K562 (cell line): ENCODE measurements at regions not wholly inside any gene's neighbourhood (a gene's known extent, or its start where the extent isn't known, plus 50 kb on each side); places are given as distances from the start of the nearest gene placed in this dataset.

Experiments
- ATAC-seq: fragments of 200-7000 bp; cut with Tn5 transposase; 3 replicates; pipeline ENCODE4 v1.9.1; 2020; ENCODE audit warnings: moderate library complexity
- BruUV-seq: library from RNA; stranded (reverse); fragments of 400-500 nt; replicated peaks from 2 replicates; lab custom pipeline; 2021; lab: Mats Ljungman, UMichigan
- CTCF ChIA-PET: fragments of 300-600 bp; formaldehyde crosslinking; extraction: SDS; loops from one replicate; lab custom pipeline; 2021; ENCODE audit warnings: low intra/inter-chr PET ratio; lab: Yijun Ruan, JAX
- POLR2A ChIA-PET: fragments of 300-600, 350-650 bp; sonication (Branson Sonifier 250); formaldehyde crosslinking; extraction: SDS; loops from one replicate; lab custom pipeline; 2021; ENCODE audit warnings: antibody characterized with exemption, inconsistent platforms; lab: Yijun Ruan, JAX
- DNase-seq, 4 experiments: peaks; one replicate each; pipeline versions ENCODE4 v3.0.0 to v3.0.0-alpha.2; 2011 to 2018; ENCODE audit warnings: low spot score in 3 of 4, mixed read lengths in 3 of 4; ENCODE audit errors: extremely low read depth in 1 of 4
- FAIRE-seq: peaks from 2 replicates; lab custom pipeline; 2011; peaks lifted over from hg19 to GRCh38; lab: Jason Lieb, UNC
- H2AFZ ChIP-seq: 2 replicates; pipeline ENCODE4 v1.6.0; 2011; ENCODE audit warnings: low read depth, low read length, control low read depth, inconsistent platforms
- H3K27ac ChIP-seq: fragments of 200-600 bp; 3 replicates; pipeline ENCODE4 v1.8.0; 2011; ENCODE audit warnings: low read depth, mild to moderate bottlenecking, control low read depth, inconsistent platforms, low read length, moderate library complexity, mixed read lengths; ENCODE audit errors: extremely low read depth
- H3K27me3 ChIP-seq, 2 experiments: fragments of 300-600 bp in 1 of 2; 2 replicates in 1 of 2; 3 replicates in 1 of 2; pipeline versions ENCODE4 v1.6.0 to v1.8.0; 2011; ENCODE audit warnings: inconsistent platforms in 2 of 2, low read length in 2 of 2, mild to moderate bottlenecking in 1 of 2, mixed read lengths in 1 of 2, moderate library complexity in 1 of 2; ENCODE audit not compliant: control insufficient read depth in 2 of 2, insufficient read depth in 2 of 2
- H3K36me3 ChIP-seq: fragments of 300-600 bp; 3 replicates; pipeline ENCODE4 v1.8.0; 2011; ENCODE audit warnings: mild to moderate bottlenecking, low read length, inconsistent platforms; ENCODE audit not compliant: control insufficient read depth, insufficient read depth
- H3K4me1 ChIP-seq, 2 experiments: fragments of 200-600 bp in 1 of 2; replicated peaks in 1 of 2; 2 replicates in 1 of 2; 3 replicates in 1 of 2; pipeline versions ENCODE4 v1.5.1 to v1.8.0; 2011; ENCODE audit warnings: inconsistent platforms in 2 of 2, low read length in 2 of 2, mild to moderate bottlenecking in 1 of 2, mixed read lengths in 1 of 2, moderate library complexity in 1 of 2; ENCODE audit not compliant: control insufficient read depth in 2 of 2, insufficient read depth in 2 of 2
- H3K4me2 ChIP-seq: 2 replicates; pipeline ENCODE4 v1.6.1; 2011; ENCODE audit warnings: low read length, control low read depth, inconsistent platforms, mixed read lengths; ENCODE audit not compliant: insufficient read depth
- H3K4me3 ChIP-seq: fragments of 200-600 bp; sonication (generic), shearing (Covaris generic); 2 replicates; pipeline ENCODE4 v1.5.1; 2016; ENCODE audit warnings: control low read depth, inconsistent platforms
- H3K79me2 ChIP-seq: fragments of 200-600 bp; 3 replicates; pipeline ENCODE4 v1.8.0; 2011; ENCODE audit warnings: low read length, inconsistent platforms; ENCODE audit not compliant: control insufficient read depth, insufficient read depth
- H3K9ac ChIP-seq, 2 experiments: 2 replicates each; pipeline versions ENCODE4 v1.6.0 to v1.6.1; 2011; ENCODE audit warnings: low read depth in 2 of 2, low read length in 2 of 2, control low read depth in 1 of 2, inconsistent platforms in 1 of 2, mild to moderate bottlenecking in 1 of 2, mixed read lengths in 1 of 2; ENCODE audit not compliant: insufficient read depth in 1 of 2
- H3K9me1 ChIP-seq: one replicate; pipeline ENCODE4 v1.6.0; 2011; ENCODE audit warnings: inconsistent platforms, mild to moderate bottlenecking, low read length, moderate library complexity; ENCODE audit not compliant: control insufficient read depth, insufficient read depth
- H3K9me3 ChIP-seq: replicated peaks from 2 replicates; pipeline ENCODE4 v1.5.1; 2011; ENCODE audit warnings: low read depth, low read length, inconsistent platforms; ENCODE audit not compliant: control insufficient read depth, insufficient read depth
- H4K20me1 ChIP-seq: replicated peaks from 2 replicates; pipeline ENCODE4 v1.6.1; 2011; ENCODE audit warnings: low read length, inconsistent platforms, mixed read lengths; ENCODE audit not compliant: control insufficient read depth, insufficient read depth
- C11orf30 ChIP-seq: fragments of 450-650 bp; IDR thresholded peaks from 2 replicates; pipeline ENCODE4 v1.6.1; 2016; ENCODE audit warnings: low read depth, mild to moderate bottlenecking
- DACH1 ChIP-seq: fragments of 450-650 bp; IDR thresholded peaks from 2 replicates; pipeline ENCODE4 v1.6.1; 2018; ENCODE audit not compliant: partially characterized antibody
- FOXP1 ChIP-seq: sonication (generic); formaldehyde crosslinking; IDR thresholded peaks from 2 replicates; pipeline ENCODE4 v1.8.0; 2022; ENCODE audit warnings: mild to moderate bottlenecking, missing genetic modification reagents
- KAT7 ChIP-seq: sonication (generic); formaldehyde crosslinking; IDR thresholded peaks from 2 replicates; pipeline ENCODE4 v1.8.0; 2022; ENCODE audit warnings: missing genetic modification reagents, mild to moderate bottlenecking, borderline replicate concordance
- MCM5 ChIP-seq: fragments of 450-650 bp; IDR thresholded peaks from 2 replicates; pipeline ENCODE4 v1.6.1; 2016; ENCODE audit warnings: low read depth
- SMARCE1 ChIP-seq: fragments of 450-650 bp; IDR thresholded peaks from 2 replicates; pipeline ENCODE4 v1.7.1; 2016; ENCODE audit warnings: mild to moderate bottlenecking
- SREBF2 ChIP-seq: sonication (generic); formaldehyde crosslinking; IDR thresholded peaks from 2 replicates; pipeline ENCODE4 v1.4.0; 2020; ENCODE audit warnings: mild to moderate bottlenecking, missing genetic modification reagents
- STAT5B ChIP-seq: fragments of 250-450 bp; sonication (Bioruptor Pico); IDR thresholded peaks from 2 replicates; pipeline ENCODE4 v1.8.0; 2021; ENCODE audit warnings: mild to moderate bottlenecking, inconsistent platforms
- ZNF165 ChIP-seq: fragments of 250-450 bp; sonication (Bioruptor Pico); IDR thresholded peaks from 2 replicates; pipeline ENCODE4 v1.4.0; 2020; ENCODE audit warnings: borderline replicate concordance
- ZNF174 ChIP-seq: fragments of 250-450 bp; sonication (Bioruptor Pico); IDR thresholded peaks from 2 replicates; pipeline ENCODE4 v1.4.0; 2020; ENCODE audit warnings: mild to moderate bottlenecking
- ZNF589 ChIP-seq: fragments of 200-800 bp; sonication (Bioruptor generic); IDR thresholded peaks from 2 replicates; pipeline ENCODE4 v1.6.1; 2016; ENCODE audit warnings: low read depth, missing genetic modification characterization, missing compliant biosample characterization
- WGBS: fragments of 100-300 bp; shearing (Covaris generic); methylation state at CpG from one replicate; pipeline ENCODE4 v1.1.6; 2016; ENCODE audit warnings: low coverage, mixed read lengths; ENCODE audit not compliant: insufficient coverage; ENCODE audit errors: missing lambda C conversion rate; 5-methylcytosine and 5-hydroxymethylcytosine counted together
- in situ Hi-C: fragments of 300-500 bp; cut with MboI; formaldehyde crosslinking; loops from 4 replicates; pipeline ENCODE4 v1.15.0; 2018; ENCODE audit warnings: inconsistent platforms, mixed read lengths
- intact Hi-C: fragments of 100-400 bp; cut with micrococcal nuclease; formaldehyde crosslinking; loops from 2 replicates; pipeline ENCODE4 v1.14.2; 2022
- TF ChIP-seq, protein P1 (sequence below): sonication (generic); formaldehyde crosslinking; IDR thresholded peaks from 2 replicates; pipeline ENCODE4 v1.8.0; 2022; ENCODE audit warnings: mild to moderate bottlenecking, missing genetic modification reagents, borderline replicate concordance
- TF ChIP-seq, protein P2 (sequence below): fragments of 450-650 bp; formaldehyde crosslinking; IDR thresholded peaks from 2 replicates; pipeline ENCODE4 v1.4.0; 2020; ENCODE audit warnings: mild to moderate bottlenecking, moderate library complexity
- TF ChIP-seq, protein P3 (sequence below): fragments of 200-400 bp; formaldehyde crosslinking; IDR thresholded peaks from 2 replicates; pipeline ENCODE4 v1.6.1; 2017; ENCODE audit warnings: mild to moderate bottlenecking, low read depth, low read length, moderate library complexity
- TF ChIP-seq, protein P4 (sequence below): conservative IDR thresholded peaks from 2 replicates; pipeline ENCODE4 v1.6.1; 2011; ENCODE audit warnings: low read depth, mild to moderate bottlenecking, low read length; ENCODE audit not compliant: control insufficient read depth

DNA sequence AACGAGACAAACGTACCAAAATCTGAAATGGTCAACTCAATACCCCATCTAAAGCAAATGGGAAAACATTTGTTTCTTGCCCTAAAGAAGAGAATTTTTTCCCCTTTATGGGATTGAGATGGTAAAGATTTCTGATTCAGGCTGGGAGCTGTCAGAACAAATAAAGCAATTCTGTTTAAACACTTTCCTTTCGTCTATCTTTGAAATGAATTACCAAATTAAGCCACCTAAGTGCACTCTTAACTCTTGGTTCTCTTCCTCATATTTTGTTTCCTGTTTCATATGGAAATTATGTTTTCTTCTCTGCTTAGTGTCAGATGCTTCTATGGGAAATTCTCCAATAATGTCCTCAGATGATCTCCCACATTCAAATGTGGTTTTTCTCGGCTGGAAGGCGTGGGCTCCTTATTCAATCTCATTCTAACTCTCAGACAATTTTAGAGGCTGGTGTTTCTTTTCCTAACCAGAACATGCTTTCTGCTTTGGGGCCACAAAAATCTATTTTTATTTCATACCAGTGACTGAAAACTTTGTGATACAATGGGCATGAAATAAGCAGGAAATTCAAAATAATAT, 50.3 kb upstream of the HPF1 start:
- no peaks in the 10 kb centered on the region for H3K9me1 ChIP-seq
- H3K9me3 ChIP-seq: no peaks in the 10 kb centered on the region
- CTCF ChIA-PET: no interaction called here
- in situ Hi-C loops: loop anchor here (5.0 kb wide), 1 partner anchor 234 kb away; no protein-coding TSS in a partner anchor
- FAIRE-seq (no peak), ATAC-seq (no peak)
- H3K27ac ChIP-seq: no peak overlapping the region
- no peaks in the 10 kb centered on the region for H3K36me3 ChIP-seq
- H4K20me1 ChIP-seq: no peaks in the 10 kb centered on the region
- H2AFZ ChIP-seq: no peak overlapping the region
- intact Hi-C loops: no loop called here
- H3K4me2 ChIP-seq: no peak overlapping the region
- H3K79me2 ChIP-seq: no peaks in the 10 kb centered on the region
- no peak overlapping the region for H3K9ac ChIP-seq
- BruUV-seq: no TSS peak
- POLR2A ChIA-PET: no interaction called here
- H3K27me3 ChIP-seq: no peaks in the 10 kb centered on the region
- WGBS: 0% methylated on average over 5 of the region's 5 CpGs
- H3K4me3 ChIP-seq: no peak overlapping the region
- TF ChIP-seq ZNF165 (CRISPR knock-in tag): no peak
- no peak for TF ChIP-seq ZNF174
- TF ChIP-seq STAT5B (CRISPR knock-in tag): no peak
- no peak for TF ChIP-seq KAT7 (CRISPR knock-in tag)
- TF ChIP-seq C11orf30: no peak
- TF ChIP-seq ZNF589 (CRISPR knock-in tag): no peak
- TF ChIP-seq FOXP1 (CRISPR knock-in tag): no peak
- TF ChIP-seq DACH1: no peak
- TF ChIP-seq, protein P1, sequence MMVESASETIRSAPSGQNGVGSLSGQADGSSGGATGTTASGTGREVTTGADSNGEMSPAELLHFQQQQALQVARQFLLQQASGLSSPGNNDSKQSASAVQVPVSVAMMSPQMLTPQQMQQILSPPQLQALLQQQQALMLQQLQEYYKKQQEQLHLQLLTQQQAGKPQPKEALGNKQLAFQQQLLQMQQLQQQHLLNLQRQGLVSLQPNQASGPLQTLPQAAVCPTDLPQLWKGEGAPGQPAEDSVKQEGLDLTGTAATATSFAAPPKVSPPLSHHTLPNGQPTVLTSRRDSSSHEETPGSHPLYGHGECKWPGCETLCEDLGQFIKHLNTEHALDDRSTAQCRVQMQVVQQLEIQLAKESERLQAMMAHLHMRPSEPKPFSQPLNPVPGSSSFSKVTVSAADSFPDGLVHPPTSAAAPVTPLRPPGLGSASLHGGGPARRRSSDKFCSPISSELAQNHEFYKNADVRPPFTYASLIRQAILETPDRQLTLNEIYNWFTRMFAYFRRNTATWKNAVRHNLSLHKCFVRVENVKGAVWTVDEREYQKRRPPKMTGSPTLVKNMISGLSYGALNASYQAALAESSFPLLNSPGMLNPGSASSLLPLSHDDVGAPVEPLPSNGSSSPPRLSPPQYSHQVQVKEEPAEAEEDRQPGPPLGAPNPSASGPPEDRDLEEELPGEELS (CRISPR knock-in tag): no peak
- TF ChIP-seq, protein P2, sequence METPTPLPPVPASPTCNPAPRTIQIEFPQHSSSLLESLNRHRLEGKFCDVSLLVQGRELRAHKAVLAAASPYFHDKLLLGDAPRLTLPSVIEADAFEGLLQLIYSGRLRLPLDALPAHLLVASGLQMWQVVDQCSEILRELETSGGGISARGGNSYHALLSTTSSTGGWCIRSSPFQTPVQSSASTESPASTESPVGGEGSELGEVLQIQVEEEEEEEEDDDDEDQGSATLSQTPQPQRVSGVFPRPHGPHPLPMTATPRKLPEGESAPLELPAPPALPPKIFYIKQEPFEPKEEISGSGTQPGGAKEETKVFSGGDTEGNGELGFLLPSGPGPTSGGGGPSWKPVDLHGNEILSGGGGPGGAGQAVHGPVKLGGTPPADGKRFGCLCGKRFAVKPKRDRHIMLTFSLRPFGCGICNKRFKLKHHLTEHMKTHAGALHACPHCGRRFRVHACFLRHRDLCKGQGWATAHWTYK (CRISPR knock-in tag): no peak
- TF ChIP-seq SMARCE1: no peak
- TF ChIP-seq MCM5: no peak
- no peak for TF ChIP-seq SREBF2 (CRISPR knock-in tag)
- TF ChIP-seq, protein P3, sequence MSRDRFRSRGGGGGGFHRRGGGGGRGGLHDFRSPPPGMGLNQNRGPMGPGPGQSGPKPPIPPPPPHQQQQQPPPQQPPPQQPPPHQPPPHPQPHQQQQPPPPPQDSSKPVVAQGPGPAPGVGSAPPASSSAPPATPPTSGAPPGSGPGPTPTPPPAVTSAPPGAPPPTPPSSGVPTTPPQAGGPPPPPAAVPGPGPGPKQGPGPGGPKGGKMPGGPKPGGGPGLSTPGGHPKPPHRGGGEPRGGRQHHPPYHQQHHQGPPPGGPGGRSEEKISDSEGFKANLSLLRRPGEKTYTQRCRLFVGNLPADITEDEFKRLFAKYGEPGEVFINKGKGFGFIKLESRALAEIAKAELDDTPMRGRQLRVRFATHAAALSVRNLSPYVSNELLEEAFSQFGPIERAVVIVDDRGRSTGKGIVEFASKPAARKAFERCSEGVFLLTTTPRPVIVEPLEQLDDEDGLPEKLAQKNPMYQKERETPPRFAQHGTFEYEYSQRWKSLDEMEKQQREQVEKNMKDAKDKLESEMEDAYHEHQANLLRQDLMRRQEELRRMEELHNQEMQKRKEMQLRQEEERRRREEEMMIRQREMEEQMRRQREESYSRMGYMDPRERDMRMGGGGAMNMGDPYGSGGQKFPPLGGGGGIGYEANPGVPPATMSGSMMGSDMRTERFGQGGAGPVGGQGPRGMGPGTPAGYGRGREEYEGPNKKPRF: no peak
- TF ChIP-seq, protein P4, sequence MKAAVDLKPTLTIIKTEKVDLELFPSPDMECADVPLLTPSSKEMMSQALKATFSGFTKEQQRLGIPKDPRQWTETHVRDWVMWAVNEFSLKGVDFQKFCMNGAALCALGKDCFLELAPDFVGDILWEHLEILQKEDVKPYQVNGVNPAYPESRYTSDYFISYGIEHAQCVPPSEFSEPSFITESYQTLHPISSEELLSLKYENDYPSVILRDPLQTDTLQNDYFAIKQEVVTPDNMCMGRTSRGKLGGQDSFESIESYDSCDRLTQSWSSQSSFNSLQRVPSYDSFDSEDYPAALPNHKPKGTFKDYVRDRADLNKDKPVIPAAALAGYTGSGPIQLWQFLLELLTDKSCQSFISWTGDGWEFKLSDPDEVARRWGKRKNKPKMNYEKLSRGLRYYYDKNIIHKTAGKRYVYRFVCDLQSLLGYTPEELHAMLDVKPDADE: no peak
- TF ChIP-seq, all 486 proteins: peak for 0
- no peaks in the 10 kb centered on the region for H3K4me1 ChIP-seq
- DNase-seq: no peak
